HG03175 (cell line): ENCODE measurements at regions not wholly inside any gene's neighbourhood (a gene's known extent, or its start where the extent isn't known, plus 50 kb on each side); places are given as distances from the start of the nearest gene placed in this dataset.
"Not testable (repeated sequence)": the region's sequence is repeated elsewhere in the genome, so short reads cannot be mapped to it uniquely, and the experiment has no call there.

ENCODE experiments used
- ATAC-seq: cut with Tn5 transposase; IDR thresholded peaks from one replicate; pipeline ENCODE4 v1.9.1; 2021; ENCODE audit warnings: mild to moderate bottlenecking, moderate library complexity; ENCODE audit not compliant: unreplicated experiment

DNA sequence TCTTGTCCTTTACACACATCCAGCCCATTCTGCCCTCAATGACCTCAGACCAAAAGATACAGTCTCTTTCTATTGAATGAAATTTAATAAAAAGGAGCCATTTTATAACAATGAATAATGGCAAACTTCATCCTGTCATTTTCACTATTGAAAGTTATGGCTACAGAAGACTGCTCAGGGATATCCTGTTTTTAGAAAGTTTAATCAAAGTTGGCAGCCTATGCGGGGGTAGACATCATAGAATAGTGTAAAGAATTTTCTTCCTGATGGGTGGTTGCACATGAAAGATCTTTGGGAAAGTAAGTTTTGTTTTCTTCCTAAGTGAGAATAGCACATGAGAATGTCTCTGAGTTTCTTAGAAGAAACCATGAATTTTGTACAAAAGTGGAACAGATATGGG, 670.4 kb upstream of the CDH6 start:
- ATAC-seq: no peak

GRCh38 chr5:30505014-30505886, 688.2 kb upstream of the CDH6 start:
- no peak for ATAC-seq

DNA sequence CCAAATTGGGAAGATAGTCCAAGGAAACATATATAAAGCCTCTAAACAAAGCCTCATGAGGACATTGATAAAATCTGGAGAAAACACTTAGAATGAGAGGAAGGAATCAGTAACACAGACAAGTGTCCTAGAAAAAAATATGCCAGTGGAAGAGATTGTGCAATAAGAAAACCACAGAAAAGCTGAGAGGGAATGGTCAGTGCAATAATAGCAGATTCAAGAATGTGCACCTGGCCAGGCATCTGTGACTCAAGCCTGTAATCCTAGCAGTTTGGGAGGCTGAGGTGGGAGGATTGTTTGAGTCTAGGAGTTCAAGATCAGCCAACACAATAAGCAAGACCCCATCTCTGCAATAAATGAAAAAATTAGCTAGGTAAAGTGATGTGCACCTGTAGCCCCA, 691.2 kb upstream of the CDH6 start:
- no peak for ATAC-seq

DNA sequence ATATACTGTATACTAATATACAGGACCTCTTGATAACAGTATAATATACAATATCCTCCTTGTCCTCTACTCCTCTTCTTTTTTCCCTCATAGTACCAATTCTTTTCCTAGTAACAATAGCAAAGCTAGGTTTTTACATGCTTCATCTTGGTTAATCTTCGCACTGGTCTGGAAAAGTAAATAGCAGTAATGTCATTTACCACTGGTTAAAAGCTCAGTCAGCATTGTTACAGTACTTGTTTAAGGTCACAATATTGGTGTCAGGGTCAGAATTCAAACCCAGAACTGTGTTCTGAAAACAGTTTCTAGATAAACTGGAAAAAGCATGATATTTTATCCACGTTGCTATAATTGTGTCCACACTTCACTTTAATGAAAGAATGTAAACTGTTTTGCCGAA, 692.4 kb upstream of the CDH6 start:
- ATAC-seq: no peak

GRCh38 chr5:30500513-30500912, 693.0 kb upstream of the CDH6 start:
- no peak for ATAC-seq

GRCh38 chr5:30499402-30499801, 694.1 kb upstream of the CDH6 start:
- ATAC-seq: no peak

DNA sequence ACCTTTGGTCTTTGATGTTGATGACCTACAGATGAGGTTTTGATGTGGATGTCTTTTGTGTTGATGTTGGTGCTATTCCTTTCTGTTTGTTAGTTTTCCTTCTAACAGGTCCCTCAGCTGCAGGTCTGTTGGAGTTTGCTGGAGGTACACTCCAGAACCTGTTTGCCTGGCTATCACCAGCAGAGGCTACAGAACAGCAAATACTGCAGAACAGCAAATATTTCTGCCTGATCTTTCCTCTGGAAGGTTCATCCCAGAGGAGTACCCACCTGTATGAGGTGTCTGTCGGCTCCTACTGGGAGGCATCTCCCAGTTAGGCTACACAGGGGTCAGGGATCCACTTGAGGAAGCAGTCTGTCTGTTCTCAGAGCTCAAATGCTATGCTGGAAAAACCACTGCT, 694.5 kb upstream of the CDH6 start:
- ATAC-seq: no peak

DNA sequence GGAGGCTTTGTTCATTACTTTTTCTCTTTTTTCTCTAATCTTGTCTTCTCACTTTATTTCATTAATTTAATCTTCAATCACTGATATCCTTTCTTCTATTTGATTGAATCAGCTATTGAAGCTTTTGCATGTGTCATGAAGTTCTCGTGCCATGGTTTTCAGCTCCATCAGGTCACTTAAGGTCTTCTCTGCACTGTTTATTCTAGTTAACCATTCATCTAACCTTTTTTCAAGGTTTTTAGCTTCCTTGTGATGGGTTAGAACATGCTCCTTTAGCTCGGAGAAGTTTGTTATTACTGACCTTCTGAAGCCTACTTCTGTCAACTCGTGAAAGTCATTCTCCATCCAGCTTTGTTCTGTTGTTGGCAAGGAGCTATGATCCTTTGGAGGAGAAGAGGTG, 695.0 kb upstream of the CDH6 start:
- ATAC-seq: not testable (repeated sequence)

GRCh38 chr5:30494113-30494512, 699.4 kb upstream of the CDH6 start:
- ATAC-seq: not testable (repeated sequence)

GRCh38 chr5:30479104-30479503, 714.4 kb upstream of the CDH6 start:
- ATAC-seq: no peak

- no peak for ATAC-seq
These were observed 718.1 kb upstream of the CDH6 start for GRCh38 chr5:30475429-30475828.

GRCh38 chr5:30469691-30470090, 723.8 kb upstream of the CDH6 start:
- ATAC-seq: no peak

DNA sequence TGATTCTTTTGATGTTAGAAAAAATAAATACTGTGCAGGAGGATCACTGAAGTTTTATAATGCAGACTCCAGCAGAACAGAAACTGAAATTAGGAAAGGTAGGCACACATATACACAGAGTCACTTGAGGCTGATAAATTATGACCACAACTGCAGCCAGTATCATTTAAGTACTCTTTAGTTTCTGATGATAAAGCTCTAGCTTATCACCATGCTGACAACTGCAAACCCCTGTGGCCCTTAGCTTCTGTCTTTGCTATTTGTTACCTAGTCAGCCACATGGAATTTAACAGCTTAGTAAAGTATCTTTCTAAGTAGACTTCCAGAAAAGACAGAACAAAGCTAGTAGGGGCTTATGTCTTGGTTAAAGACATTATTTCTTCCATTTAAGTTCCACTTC, 734.8 kb upstream of the CDH6 start:
- ATAC-seq: no peak

- ATAC-seq: not testable (repeated sequence)
These were observed 738.0 kb upstream of the CDH6 start for GRCh38 chr5:30455484-30455883.

DNA sequence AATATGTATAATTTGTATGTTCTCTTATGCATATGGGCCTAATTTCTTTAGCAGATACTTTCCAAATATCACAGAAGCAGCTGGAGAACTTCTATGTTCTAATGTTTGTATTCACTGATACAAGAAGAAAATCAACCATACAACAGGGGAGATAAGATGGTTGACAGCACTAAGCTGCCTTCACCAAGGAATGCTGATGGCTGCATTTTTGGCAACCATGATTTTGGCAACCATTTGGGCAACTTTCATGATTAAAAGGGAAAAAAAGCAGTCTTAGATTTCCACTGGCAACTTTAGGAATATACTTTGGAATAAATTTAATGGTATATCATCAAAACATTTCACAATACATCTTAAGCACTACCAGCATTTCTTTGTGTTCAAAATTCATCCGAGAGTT, 740.3 kb upstream of the CDH6 start:
- ATAC-seq: no peak

DNA sequence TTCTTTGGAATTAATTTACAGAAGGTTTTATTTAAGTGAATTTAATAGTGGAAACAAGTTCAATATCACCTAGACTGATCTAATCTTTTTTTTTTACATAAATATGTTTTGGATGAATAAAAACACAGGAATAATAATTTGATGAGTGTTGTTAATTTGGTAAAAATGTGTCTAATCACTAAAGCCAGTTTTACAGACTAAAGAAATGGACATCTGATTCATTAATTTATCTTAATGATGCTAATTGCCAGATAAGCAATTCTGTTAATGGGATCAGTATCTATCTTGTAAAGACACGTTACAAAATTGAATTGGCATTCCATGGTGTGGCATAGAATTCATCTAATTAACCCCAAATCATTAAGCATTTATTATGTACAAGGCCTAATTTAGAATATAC, 743.3 kb upstream of the CDH6 start:
- no peak for ATAC-seq

DNA sequence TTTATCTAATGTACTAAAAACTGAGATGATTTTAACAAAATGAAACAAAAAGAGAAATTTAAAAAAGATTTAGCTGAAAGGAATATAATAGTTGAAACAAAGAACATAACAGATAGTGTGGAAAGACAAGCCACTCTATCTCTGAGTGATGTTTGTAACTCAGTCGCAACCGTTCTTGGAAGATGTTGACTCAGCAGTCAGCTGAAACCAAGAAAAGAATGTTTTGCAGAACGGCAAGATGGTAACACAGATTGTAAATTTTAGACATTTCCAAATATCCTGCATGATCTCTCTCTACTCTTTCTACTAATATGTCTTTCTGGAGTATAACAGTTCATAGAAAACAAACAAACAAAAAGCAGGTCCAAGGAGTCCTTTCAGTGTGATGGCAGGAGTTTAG, 746.1 kb upstream of the CDH6 start:
- ATAC-seq: no peak

GRCh38 chr5:30446456-30446855, 747.0 kb upstream of the CDH6 start:
- no peak for ATAC-seq

- ATAC-seq: no peak
These were observed 754.7 kb upstream of the CDH6 start for GRCh38 chr5:30438785-30439184.

GRCh38 chr5:30436691-30437090, 756.8 kb upstream of the CDH6 start:
- no peak for ATAC-seq

DNA sequence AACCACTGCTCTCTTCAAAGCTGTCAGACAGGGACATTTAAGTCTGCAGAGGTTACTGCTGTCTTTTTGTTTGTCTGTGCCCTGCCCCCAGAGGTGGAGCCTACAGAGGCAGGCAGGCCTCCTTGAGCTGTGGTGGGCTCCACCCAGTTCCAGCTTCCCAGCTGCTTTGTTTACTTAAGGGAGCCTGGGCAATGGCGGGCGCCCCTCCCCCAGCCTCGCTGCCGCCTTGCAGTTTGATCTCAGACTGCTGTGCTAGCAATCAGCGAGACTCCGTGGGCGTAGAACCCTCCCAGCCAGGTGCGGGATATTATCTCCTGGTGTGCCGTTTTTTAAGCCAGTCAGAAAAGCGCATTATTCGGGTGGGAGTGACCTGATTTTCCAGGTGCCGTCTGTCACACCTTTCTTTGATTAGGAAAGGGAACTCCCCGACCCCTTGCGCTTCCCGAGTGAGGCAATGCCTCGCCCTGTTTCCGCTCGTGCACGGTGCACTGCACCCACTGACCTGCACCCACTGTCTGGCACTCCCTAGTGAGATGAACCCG, 764.5 kb upstream of the CDH6 start:
- ATAC-seq: not testable (repeated sequence)

DNA sequence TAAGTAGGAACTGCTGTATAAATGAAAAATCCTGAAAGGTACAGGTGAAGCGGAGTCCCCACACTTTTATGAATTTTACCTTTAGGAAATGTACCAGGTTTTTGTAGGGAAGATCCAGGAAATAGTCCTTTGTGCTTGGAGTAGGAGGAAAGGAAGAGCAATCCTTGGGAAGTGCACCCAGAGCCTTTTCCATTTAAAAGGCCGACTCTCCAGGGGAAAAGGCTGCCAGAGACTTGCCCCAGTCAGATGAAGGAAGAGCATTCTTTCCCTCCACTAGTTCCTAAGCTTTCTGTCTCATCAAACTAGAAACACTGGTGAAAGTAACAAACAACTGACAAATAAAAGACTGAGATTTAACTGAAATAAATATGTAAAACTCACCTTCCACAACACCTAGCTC, 779.4 kb upstream of the CDH6 start:
- ATAC-seq: no peak

DNA sequence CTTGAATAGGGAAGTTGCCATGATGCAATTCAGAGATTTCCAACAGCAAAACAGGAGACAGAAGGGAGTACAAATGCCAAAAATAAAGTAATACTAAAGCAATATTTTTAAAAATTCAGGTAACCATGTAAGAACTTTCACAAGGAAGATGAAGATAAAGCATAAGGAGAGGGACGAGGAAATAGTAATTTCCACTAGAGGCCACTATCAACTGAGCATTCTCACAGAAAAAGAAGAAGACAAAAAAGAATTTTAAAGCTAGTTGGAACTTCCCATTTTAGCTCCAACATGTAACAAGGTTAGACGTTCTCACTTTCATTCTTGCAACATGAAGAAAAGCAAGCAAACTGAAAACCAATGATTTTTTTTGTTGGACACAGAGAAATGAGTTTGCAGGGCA, 779.9 kb upstream of the CDH6 start:
- ATAC-seq: no peak
